ENCODE measurements at regions not wholly inside any gene's neighbourhood (a gene's known extent, or its start where the extent isn't known, plus 50 kb on each side); places are given as distances from the start of the nearest gene placed in this dataset.
A peak's percentile ranks its signal among the peaks of the same experiment; 100 is the strongest.

GRCh38 chr14:54206516-54206915, 190.3 kb upstream of the CDKN3 start:
- no peak overlapping the region for H3K4me3 ChIP-seq (replicated peaks; ENCODE audit: low read depth, low read length)
- DNase-seq (ENCODE audit: low read depth), result no peak

GRCh38 chr14:54207075-54207474, 189.7 kb upstream of the CDKN3 start:
- H3K4me3 ChIP-seq (replicated peaks; ENCODE audit: low read depth, low read length), result no peak overlapping the region
- TF ChIP-seq CTCF (IDR thresholded peaks at IDR 0.05; ENCODE audit: low read length, missing control alignments), result no peak
- no peak for DNase-seq (ENCODE audit: low read depth)

More at GRCh38 chr14:54206516-54206915, 190.3 kb upstream of the CDKN3 start:
- TF ChIP-seq CTCF (IDR thresholded peaks at IDR 0.05; ENCODE audit: low read length, missing control alignments), result no peak

GRCh38 chr14:54207476-54208462, 189.0 kb upstream of the CDKN3 start:
- TF ChIP-seq CTCF (IDR thresholded peaks at IDR 0.05; ENCODE audit: low read length, missing control alignments), result no peak
- DNase-seq (ENCODE audit: low read depth), result no peak
- H3K4me3 ChIP-seq (replicated peaks; ENCODE audit: low read depth, low read length), result no peak overlapping the region

GRCh38 chr14:54208751-54209150, 188.1 kb upstream of the CDKN3 start:
- no peak for DNase-seq (ENCODE audit: low read depth)
- no peak overlapping the region for H3K4me3 ChIP-seq (replicated peaks; ENCODE audit: low read depth, low read length)
- no peak for TF ChIP-seq CTCF (IDR thresholded peaks at IDR 0.05; ENCODE audit: low read length, missing control alignments)

- no peak for TF ChIP-seq CTCF (IDR thresholded peaks at IDR 0.05; ENCODE audit: low read length, missing control alignments)
- no peak overlapping the region for H3K4me3 ChIP-seq (replicated peaks; ENCODE audit: low read depth, low read length)
- DNase-seq (ENCODE audit: low read depth), result no peak
Observed at GRCh38 chr14:54209511-54210250, 187.1 kb upstream of the CDKN3 start.

- H3K4me3 ChIP-seq (replicated peaks; ENCODE audit: low read depth, low read length), result peak overlapping the region; percentile 8
- DNase-seq (ENCODE audit: low read depth), result peak; percentile 93
- TF ChIP-seq CTCF (IDR thresholded peaks at IDR 0.05; ENCODE audit: low read length, missing control alignments), result no peak
Observed at GRCh38 chr14:54211551-54212308, 185.1 kb upstream of the CDKN3 start.
